Occipital lobe (tissue), 1 donor: ENCODE measurements at regions not wholly inside any gene's neighbourhood (a gene's known extent, or its start where the extent isn't known, plus 50 kb on each side); places are given as distances from the start of the nearest gene placed in this dataset.

Experiments
- DNase-seq: peaks from one replicate; lab custom pipeline; 2025; lab: John Stamatoyannopoulos, UW

GRCh38 chr10:58885146-58885545, 291.3 kb upstream of the PHYHIPL start:
- no peak for DNase-seq

- no peak for DNase-seq
Observed at GRCh38 chr10:58885686-58886345, 290.6 kb upstream of the PHYHIPL start.

GRCh38 chr10:58886406-58886805, 290.0 kb upstream of the PHYHIPL start:
- no peak for DNase-seq

DNA sequence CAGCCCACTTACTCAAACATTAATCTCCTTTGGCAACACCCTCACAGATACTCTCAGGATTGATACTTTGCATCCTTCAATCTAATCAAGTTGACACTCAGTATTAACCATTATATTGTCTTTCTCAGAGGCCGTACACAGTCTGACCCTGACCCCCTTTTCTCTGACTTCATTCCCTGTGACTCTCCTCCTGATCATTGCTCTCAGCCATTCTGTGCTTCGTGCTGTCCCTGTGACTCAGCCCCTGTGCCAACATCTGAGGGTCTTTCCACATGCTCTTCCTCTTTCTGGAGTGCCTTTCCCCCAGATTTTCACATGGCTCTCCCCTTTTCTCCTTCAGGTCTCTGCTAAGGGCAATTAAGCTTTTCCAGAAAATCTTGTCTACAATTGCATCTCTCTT, 289.0 kb upstream of the PHYHIPL start:
- no peak for DNase-seq

- no peak for DNase-seq
Observed at GRCh38 chr10:58888957-58889356, 287.5 kb upstream of the PHYHIPL start.

DNA sequence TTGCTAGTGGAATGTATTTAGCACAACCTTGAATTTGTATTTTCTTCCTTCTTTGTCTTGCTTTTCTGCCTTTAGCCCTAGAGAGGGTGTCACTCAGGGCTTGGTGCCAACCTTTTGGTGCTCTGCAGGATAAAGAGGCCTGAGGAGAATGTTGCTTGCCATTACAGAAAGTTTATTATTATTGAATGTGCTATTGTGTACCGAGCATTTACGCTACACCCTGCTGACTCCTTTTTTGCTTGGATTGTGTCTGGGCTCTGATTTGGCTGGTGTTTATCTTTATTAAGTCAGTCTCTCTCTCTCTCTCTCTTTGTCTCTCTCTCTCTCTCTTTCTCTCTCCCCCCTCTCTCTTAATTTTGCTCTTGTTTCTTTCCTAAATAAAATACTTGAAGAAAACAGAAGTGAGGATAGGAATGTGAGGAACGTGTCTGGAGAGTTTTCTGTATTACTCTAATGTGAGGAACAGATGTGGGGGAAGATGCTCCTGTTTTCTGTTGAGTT, 284.4 kb upstream of the PHYHIPL start:
- no peak for DNase-seq

DNA sequence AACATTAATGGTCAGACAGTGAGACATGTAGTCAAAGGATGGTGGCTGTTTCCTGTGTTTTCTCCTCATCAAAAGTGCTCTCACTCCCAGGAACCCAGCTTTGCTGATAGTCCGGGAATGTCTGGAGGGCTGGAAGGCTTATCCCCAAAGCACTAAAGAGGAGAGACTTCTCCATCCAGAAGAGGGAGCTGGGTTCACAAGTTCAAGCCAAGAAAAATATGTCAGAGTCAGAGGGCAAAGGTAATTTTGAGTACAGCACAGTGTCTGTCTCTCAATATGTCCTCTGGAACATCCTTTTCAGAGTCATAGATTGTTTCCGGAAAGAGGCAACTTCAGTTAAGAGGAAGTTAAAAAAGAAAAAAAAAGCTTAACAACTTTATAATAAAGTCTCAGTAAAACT, 281.5 kb upstream of the PHYHIPL start:
- DNase-seq = no peak

DNA sequence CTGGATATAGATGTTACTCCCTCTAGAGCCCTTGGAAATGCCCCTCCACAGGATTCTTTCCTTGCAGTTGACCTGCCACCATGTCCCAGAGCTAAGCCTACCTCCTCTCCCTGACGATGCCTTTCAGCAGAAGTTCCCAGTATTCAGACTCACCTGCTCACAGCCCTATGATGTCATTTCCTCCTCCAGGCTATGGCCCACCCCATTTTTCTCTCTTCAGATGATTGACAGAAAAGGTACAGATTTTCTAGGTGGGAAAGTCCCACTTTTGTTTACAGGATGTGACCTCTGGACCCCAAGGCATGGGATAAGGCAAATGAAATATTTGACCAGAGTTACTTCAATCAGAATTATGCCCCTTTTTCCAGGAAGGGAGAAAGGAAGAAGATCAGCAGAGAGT, 280.2 kb upstream of the PHYHIPL start:
- DNase-seq = no peak

DNA sequence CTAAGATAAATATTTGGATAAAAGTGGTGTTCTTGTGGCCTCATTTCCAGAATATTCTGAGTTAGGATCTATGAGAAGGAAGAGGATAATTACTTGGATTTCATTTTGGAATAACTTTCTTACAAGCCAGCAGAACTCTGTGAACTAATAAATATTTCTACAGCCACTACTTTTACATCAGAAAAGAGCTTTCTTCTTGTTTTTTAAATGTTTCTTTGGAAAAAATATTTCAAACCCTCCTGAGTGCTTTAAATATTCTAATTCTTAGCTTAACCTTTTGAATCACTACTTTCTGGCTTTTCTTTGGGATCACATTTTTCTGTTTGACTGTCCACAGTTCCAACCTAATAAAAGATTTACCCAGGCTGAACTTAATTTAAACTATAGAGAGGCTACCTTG, 279.2 kb upstream of the PHYHIPL start:
- no peak for DNase-seq

DNA sequence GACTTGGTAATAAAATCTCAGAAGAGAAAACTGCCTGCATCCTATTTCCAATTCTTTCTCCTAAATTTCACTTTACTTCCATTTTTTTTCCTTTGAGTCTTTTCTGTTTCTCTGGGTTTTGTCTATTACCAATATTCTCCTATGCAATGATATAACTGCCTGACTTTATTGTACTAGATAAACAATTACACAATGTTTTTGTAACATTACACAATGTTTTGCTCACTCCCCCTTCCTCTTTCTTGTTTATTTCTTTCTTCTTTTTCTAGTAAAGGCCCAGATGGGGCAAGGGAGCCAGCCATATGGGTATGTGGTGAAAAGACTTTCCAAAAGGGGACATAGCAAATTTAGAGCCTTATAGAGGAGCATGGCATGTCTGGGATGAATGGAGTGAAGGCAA, 278.7 kb upstream of the PHYHIPL start:
- no peak for DNase-seq

DNA sequence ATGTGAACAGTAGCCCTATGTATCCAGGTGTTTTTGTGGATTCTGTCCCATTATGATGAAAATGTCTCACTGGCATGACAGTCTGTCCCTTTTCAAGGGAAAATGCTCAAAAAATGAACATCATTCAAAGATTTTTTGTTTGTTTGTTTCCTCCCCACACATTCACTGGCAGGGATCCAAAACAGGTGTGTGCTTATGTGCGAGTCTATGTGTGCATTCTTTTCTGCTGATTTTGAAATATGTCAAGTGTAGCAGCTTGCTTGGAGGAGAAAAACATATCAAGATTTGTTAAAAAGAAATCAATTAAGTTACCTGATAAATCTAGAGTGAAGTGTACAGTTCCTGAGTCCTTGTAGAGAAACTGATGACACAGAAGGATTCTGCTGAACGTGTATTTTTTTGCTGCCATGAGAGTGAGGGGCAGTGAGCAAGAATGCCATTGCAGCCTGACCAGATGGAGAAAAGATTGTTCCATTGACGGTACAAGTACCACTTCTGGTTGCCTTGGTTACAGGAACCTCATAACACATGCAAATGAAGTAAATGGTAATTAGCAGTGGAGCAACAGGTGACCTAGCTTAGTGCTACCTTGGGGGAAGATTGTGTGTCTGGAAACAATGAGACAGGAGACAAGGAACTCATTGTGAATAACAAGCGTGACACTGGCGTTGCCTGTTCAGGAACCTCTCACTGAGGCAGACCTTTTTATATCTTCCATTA, 277.4 kb upstream of the PHYHIPL start:
- no peak for DNase-seq

GRCh38 chr10:58901092-58901646, 275.3 kb upstream of the PHYHIPL start:
- no peak for DNase-seq

- DNase-seq = no peak
Observed at GRCh38 chr10:58903071-58903470, 273.4 kb upstream of the PHYHIPL start.

GRCh38 chr10:58909881-58910280, 266.6 kb upstream of the PHYHIPL start:
- no peak for DNase-seq

DNA sequence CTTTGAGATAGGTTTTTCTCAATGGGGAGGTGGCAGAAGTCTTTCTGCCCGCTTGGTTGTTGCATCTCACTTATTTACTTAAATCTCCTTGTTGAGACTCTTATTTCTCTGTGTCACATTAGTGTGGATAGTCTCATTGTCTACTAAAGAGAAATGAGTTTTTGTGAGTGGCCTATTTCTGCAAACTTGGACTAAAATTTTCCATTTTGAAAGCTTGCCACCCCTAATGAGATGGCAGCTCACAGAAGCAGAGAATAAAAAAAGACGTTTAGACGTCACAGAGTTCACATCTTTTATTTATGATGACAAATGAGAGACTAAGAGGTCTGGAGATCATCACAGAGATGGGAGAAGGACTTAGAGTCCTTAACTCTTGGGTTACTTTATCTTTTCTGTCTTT, 262.7 kb upstream of the PHYHIPL start:
- no peak for DNase-seq

DNA sequence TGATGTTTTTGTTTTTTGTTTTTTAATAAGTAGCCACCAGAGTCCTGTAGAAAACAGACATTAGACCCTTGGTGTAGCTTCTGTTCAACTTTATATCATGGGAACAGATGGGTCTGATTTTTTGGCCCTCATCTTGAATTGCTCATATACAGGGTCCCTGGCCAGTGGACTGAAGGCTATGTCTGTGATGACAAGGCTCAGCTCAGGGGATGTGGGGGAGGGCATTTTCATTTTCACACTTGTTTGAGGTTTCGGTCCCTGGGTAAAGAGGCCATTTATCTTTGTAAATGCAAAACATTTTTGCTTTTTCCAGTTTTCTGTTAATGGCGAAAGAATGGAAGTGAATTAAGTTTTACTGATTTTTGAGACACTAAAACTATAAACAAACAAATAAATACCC, 257.6 kb upstream of the PHYHIPL start:
- no peak for DNase-seq

DNA sequence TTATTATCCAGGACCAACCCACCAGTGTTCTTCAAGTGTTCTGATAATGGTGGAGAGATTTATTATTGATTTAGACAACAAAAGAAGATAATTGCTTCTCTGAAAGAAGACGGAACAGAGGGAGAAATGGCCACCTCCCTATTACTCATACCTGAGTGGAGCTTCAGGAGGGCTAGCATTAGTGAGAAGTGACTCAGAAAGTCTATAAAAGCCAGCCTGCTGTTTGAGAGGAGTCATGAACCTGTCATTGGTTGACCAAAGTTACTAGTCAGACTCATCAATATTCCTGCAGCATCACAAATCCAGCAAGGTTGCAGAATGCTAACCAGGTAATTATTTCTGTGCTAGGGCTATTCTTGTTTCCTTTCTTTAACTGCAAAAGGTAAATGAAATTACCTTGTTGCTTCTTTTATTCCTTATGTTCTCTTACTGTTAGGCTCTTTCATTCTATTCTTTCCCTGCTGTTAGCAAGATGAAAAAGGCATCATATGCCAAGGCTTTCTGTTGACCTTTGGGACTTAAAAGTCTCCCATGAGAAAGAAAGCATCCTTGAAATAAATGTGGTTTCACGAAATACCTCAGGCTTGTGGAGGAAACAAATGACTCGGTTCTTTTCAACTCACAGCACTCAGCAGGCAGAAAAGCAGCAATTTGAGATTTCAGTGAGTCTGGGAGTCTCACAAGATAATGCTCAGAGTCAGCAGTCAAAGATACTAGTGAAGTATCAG, 256.4 kb upstream of the PHYHIPL start:
- no peak for DNase-seq

GRCh38 chr10:58920655-58921003, 255.8 kb upstream of the PHYHIPL start:
- no peak for DNase-seq

DNA sequence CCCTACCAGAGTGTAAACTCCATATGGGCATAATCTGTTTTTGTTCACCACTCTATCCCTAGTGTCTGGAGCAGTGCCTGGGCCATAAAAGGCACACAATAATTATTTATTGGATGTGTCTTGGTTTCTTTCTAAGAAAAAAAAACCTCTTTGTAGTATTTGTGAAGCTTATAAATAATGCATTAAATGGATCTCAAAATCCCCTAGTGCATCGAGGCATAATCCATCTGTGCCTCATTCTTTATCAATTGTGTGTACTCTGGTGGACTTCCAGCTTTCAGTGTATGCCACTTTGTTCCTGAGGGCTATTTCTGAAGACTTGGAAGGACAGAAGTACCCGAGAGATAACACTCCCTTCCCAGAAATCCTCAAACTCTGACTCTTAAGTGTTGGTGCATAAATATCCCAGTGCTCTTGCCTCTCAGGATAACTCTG, 255.0 kb upstream of the PHYHIPL start:
- DNase-seq = no peak

- DNase-seq = no peak
Observed at GRCh38 chr10:58925381-58925780, 251.1 kb upstream of the PHYHIPL start.

DNA sequence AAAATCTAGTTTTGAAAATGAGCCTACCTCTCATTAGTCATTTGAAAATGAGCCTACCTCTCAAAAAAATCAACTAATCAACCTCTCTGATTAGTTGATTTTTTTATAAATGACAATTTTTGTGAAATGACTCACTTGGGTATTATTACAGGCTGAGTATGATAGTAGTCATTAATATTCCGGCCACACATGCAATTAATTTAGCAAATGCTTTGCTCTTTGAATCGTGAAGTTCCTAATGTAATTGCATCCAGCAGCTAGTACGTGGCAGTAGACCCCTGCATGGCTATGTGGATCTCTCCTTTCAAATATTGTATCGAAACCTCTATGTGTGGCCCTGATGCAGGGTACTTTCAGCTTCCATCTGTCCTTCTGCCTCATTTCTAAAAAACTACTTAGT, 245.9 kb upstream of the PHYHIPL start:
- DNase-seq = no peak

DNA sequence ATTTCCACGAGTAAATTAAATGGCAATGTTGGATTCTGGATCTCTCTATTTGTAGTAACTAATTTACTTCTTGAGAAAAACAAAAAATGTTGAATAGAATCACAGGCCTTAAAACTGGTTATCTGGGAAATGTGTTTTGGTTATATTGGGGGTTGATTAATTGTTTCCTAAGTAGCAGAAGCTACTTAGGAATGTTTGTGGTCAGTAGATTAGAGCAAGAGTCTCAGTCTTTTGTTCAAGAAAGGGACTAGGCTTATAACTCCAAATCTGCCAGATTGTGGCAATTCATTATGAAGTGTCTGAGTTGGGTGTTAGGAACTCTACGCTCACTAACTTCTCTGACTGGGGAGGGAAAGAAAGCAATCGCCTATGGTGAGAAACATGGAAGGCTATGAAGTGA, 244.3 kb upstream of the PHYHIPL start:
- DNase-seq = no peak
